Heart left ventricle (tissue), 16 donors: ENCODE measurements at regions not wholly inside any gene's neighbourhood (a gene's known extent, or its start where the extent isn't known, plus 50 kb on each side); places are given as distances from the start of the nearest gene placed in this dataset.

ENCODE experiments used
- ATAC-seq, 4 donors: fragments of 200-7000 bp; cut with Tn5 transposase; one replicate each; pipeline ENCODE4 v1.9.1; 2020 to 2022; ENCODE audit warnings: moderate library complexity in 4 of 4, mild to moderate bottlenecking in 3 of 4, moderate number of reproducible peaks in 1 of 4
- DNase-seq, 5 donors: peaks; one replicate each; pipeline ENCODE4 v3.0.0-alpha.2; 2020
- H3K27ac ChIP-seq, 12 donors: fragments of 200-600 bp; sonication (generic) in 4 of 12; one replicate each; pipeline versions ENCODE4 v1.5.0 to v1.8.0; 2016 to 2022; ENCODE audit warnings: mild to moderate bottlenecking in 2 of 12
- H3K27me3 ChIP-seq, 9 donors: fragments of 200-600 bp; sonication (generic) in 2 of 9; one replicate each; pipeline versions ENCODE4 v1.5.1 to v1.8.0; 2016 to 2022; ENCODE audit warnings: mild to moderate bottlenecking in 3 of 9
- H3K36me3 ChIP-seq, 9 donors: fragments of 200-600 bp; sonication (generic) in 2 of 9; one replicate each; pipeline versions ENCODE4 v1.5.0 to v1.8.0; 2018 to 2022; ENCODE audit warnings: mild to moderate bottlenecking in 2 of 9
- H3K4me1 ChIP-seq, 12 donors: fragments of 200-600 bp; sonication (generic) in 4 of 12; one replicate each; pipeline versions ENCODE4 v1.5.0 to v1.8.0; 2016 to 2022; ENCODE audit warnings: mild to moderate bottlenecking in 3 of 12
- H3K4me3 ChIP-seq, 12 donors: fragments of 200-600 bp; sonication (generic) in 4 of 12; one replicate each; pipeline versions ENCODE4 v1.5.0 to v1.8.0; 2017 to 2022; ENCODE audit warnings: mild to moderate bottlenecking in 9 of 12, moderate library complexity in 4 of 12
- H3K9me3 ChIP-seq, 12 donors: fragments of 200-600 bp; sonication (generic) in 4 of 12; one replicate each; pipeline versions ENCODE4 v1.5.0 to v1.8.0; 2016 to 2022; ENCODE audit warnings: mild to moderate bottlenecking in 1 of 12
- CTCF ChIP-seq, 12 donors: fragments of 200-600 bp; sonication (generic) in 4 of 12; IDR thresholded peaks; one replicate each; pipeline versions ENCODE4 v1.5.0 to v1.8.0; 2018 to 2022; ENCODE audit warnings: antibody characterized with exemption in 12 of 12, mild to moderate bottlenecking in 5 of 12
- POLR2A ChIP-seq, 2 donors: fragments of 450-650 bp; IDR thresholded peaks; one replicate each; pipeline ENCODE4 v1.6.1; 2017; ENCODE audit warnings: antibody characterized with exemption in 2 of 2, mild to moderate bottlenecking in 2 of 2, moderate library complexity in 2 of 2
- WGBS, 4 donors: extraction: QIAGEN DNeasy Blood & Tissue Kit in 2 of 4; methylation state at CpG; one replicate each; pipeline versions ENCODE4 v1.1.5 to v1.1.7; 2013 to 2018; 5-methylcytosine and 5-hydroxymethylcytosine counted together
- intact Hi-C, 10 donors: fragments of 100-400 bp; cut with DNase I; formaldehyde crosslinking; loops; one replicate each; pipeline versions ENCODE4 v1.11.1 to v1.14.2; 2022
- donor health status: ischemic (EF 13 %, LVEDD 7.1; RV severe dilation, severe dysfunction).
- donor health status: healthy with polysubstance abuse.
- donor health status: DM: no; HTN: yes; CAD: no.
- donor health status: DM: no; HTN: no; CAD: no.
- donor health status: ischemic (EF 25% LVEDD 6.9; RV normal size, moderate dysfunction).
- donor health status: ischemic (EF 25% LVEDD 5.7; RV mildly dilated, moderate dysfunction).
- donor health status: healthy.
- donor health status: DM: yes; HTN: yes; CAD: no.
- donor health status: ischemic (EF 35%, LVEDD 5.7; RV mildly dilated, moderate dysfunction).
- donor health status: nonischemic (EF 11% LVEDD 7.7; RV severe dilation, severe dysfunction).
- donor health status: DM: yes; HTN: yes; CAD: no.
- donor health status: PGD.
- donor health status: ischemic (EF 29% LVEDD 5.4; RV normal size, mild dysfunction).
- donor health status: nonischemic (EF 23%, LVEDD 6.1; RV moderate dilation, normal function).

GRCh38 chr17:6350806-6351205, 84.1 kb downstream of the AIPL1 start:
- no peaks in the 10 kb centered on the region for H3K4me1 ChIP-seq

DNA sequence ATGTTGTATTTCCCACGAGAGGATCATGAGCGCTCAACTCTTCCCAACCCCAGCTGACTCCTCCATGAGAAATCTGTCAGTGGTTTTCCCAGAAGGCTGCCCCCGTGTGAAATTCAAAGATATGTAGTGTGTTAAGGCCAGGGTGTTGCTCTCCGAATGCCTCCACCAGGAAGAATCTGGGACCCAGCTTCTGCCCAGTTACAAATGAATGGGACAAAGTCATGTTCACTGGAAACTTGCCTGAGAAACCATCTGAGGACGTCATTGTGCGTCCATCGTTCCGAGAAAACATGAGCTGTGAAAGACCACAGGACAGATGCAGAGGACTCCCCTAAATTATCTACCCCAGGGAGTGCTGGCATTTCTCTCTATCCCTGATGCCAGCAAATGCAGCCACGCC, 86.0 kb downstream of the AIPL1 start:
- Histone ChIP-seq H3K4me3 (no peak overlapping the region), H3K9me3 (no peaks in the 10 kb centered on the region), H3K27me3 (no peaks in the 10 kb centered on the region), H3K4me1 (no peaks in the 10 kb centered on the region), H3K27ac (no peak overlapping the region), H3K36me3 (no peaks in the 10 kb centered on the region)
- intact Hi-C loops, result no loop called here
- no peak for TF ChIP-seq POLR2A (IDR thresholded peaks at IDR 0.05)
- no peak for TF ChIP-seq CTCF (IDR thresholded peaks at IDR 0.05)
- whole genome bisulfite sequencing, 4 donors, result 77 to 83% (median 81%) methylated on average over 9 of the region's 9 CpGs
- no peak for DNase-seq
- no peak for ATAC-seq

More at GRCh38 chr17:6350806-6351205, 84.1 kb downstream of the AIPL1 start:
- Histone ChIP-seq H3K4me3 (no peak overlapping the region), H3K36me3 (no peaks in the 10 kb centered on the region), H3K9me3 (no peaks in the 10 kb centered on the region), H3K27me3 (no peaks in the 10 kb centered on the region), H3K27ac (no peak overlapping the region)
- DNase-seq (no peak), ATAC-seq (no peak)
- TF ChIP-seq CTCF (IDR thresholded peaks at IDR 0.05), result no peak
- no peak for TF ChIP-seq POLR2A (IDR thresholded peaks at IDR 0.05)
- WGBS, 4 donors, result 88 to 93% (median 90%) methylated on average over 5 of the region's 5 CpGs
- intact Hi-C loops, result no loop called here

GRCh38 chr17:6347776-6348175, 87.1 kb downstream of the AIPL1 start:
- Histone ChIP-seq H3K36me3 (no peaks in the 10 kb centered on the region), H3K9me3 (no peaks in the 10 kb centered on the region), H3K4me3 (no peak overlapping the region), H3K4me1 (no peaks in the 10 kb centered on the region), H3K27ac (no peak overlapping the region), H3K27me3 (no peaks in the 10 kb centered on the region)
- no peak for DNase-seq
- no peak for ATAC-seq
- 68 to 80% (median 75%) methylated on average over 3 to 4 of the region's 4 CpGs for WGBS, 4 donors
- intact Hi-C loops, result no loop called here
- no peak for TF ChIP-seq CTCF (IDR thresholded peaks at IDR 0.05)
- no peak for TF ChIP-seq POLR2A (IDR thresholded peaks at IDR 0.05)

- Histone ChIP-seq H3K36me3 (no peaks in the 10 kb centered on the region), H3K27ac (no peak overlapping the region), H3K9me3 (no peaks in the 10 kb centered on the region), H3K4me1 (no peaks in the 10 kb centered on the region), H3K27me3 (no peaks in the 10 kb centered on the region), H3K4me3 (no peak overlapping the region)
- DNase-seq (no peak), ATAC-seq (no peak)
- WGBS, 4 donors, result 94 to 97% (median 96%) methylated on average over 2 of the region's 2 CpGs
- TF ChIP-seq POLR2A (IDR thresholded peaks at IDR 0.05) (no peak), CTCF (IDR thresholded peaks at IDR 0.05) (no peak)
- intact Hi-C loops, result no loop called here
These were observed 87.9 kb downstream of the AIPL1 start for GRCh38 chr17:6346986-6347385.
